H1 (cell line): ENCODE measurements at regions not wholly inside any gene's neighbourhood (a gene's known extent, or its start where the extent isn't known, plus 50 kb on each side); places are given as distances from the start of the nearest gene placed in this dataset.

Experiments used
- CTCF ChIA-PET: fragments of 300-600 bp; sonication (Branson Sonifier 250); formaldehyde crosslinking; loops from one replicate; lab custom pipeline; 2021; ENCODE audit not compliant: partially characterized antibody; lab: Charles Lee
- POLR2A ChIA-PET: fragments of 300-600 bp; sonication (Branson Sonifier 250); formaldehyde crosslinking; loops from one replicate; lab custom pipeline; 2021; ENCODE audit warnings: inconsistent platforms; ENCODE audit not compliant: partially characterized antibody; lab: Charles Lee
- DNase-seq, 2 experiments: peaks; one replicate each; pipeline versions ENCODE4 v3.0.0 to v3.0.0-alpha.2; 2010 to 2022; ENCODE audit warnings: low spot score in 2 of 2, low read depth in 1 of 2, mixed read lengths in 1 of 2
- FAIRE-seq: peaks from 2 replicates; lab custom pipeline; 2011; peaks lifted over from hg19 to GRCh38; lab: Jason Lieb, UNC
- H2AFZ ChIP-seq: 2 replicates; pipeline ENCODE4 v1.8.1; 2012; ENCODE audit warnings: low read length, inconsistent platforms
- H2AK5ac ChIP-seq: 2 replicates; pipeline ENCODE4 v1.6.1; 2013; ENCODE audit warnings: low read depth, low read length
- H2BK120ac ChIP-seq: replicated peaks from 2 replicates; pipeline ENCODE3; 2013; ENCODE audit warnings: low read depth, low read length, inconsistent platforms
- H2BK12ac ChIP-seq: 2 replicates; pipeline ENCODE4 v1.6.1; 2013; ENCODE audit warnings: low read depth, low read length
- H2BK15ac ChIP-seq: 2 replicates; pipeline ENCODE4 v1.6.1; 2013; ENCODE audit warnings: low read length
- H2BK20ac ChIP-seq: 2 replicates; pipeline ENCODE4 v1.6.1; 2013; ENCODE audit warnings: low read length
- H2BK5ac ChIP-seq: 2 replicates; pipeline ENCODE4 v1.6.1; 2013; ENCODE audit warnings: low read depth, low read length
- H3K14ac ChIP-seq: 2 replicates; pipeline ENCODE4 v1.6.1; 2013; ENCODE audit warnings: inconsistent platforms; ENCODE audit not compliant: insufficient read length
- H3K18ac ChIP-seq: 2 replicates; pipeline ENCODE4 v1.6.1; 2013; ENCODE audit warnings: low read length; ENCODE audit errors: extremely low read depth
- H3K23ac ChIP-seq: 2 replicates; pipeline ENCODE4 v1.6.1; 2013; ENCODE audit warnings: inconsistent platforms; ENCODE audit not compliant: insufficient read length
- H3K23me2 ChIP-seq: 2 replicates; pipeline ENCODE4 v1.6.1; 2013; ENCODE audit warnings: low read depth, low read length
- H3K27ac ChIP-seq: 2 replicates; pipeline ENCODE4 v1.6.1; 2011; ENCODE audit warnings: low read depth, low read length, inconsistent platforms
- H3K27me3 ChIP-seq, 4 experiments: replicated peaks in 1 of 4; 1 replicate in 1 of 4; 2 replicates in 3 of 4; pipeline versions ENCODE4 v1.6.1 to v1.8.1; 2011 to 2013; ENCODE audit warnings: low read length in 3 of 4, mild to moderate bottlenecking in 3 of 4, inconsistent platforms in 2 of 4, mixed read lengths in 2 of 4, moderate library complexity in 1 of 4; ENCODE audit not compliant: control insufficient read depth in 3 of 4, insufficient read depth in 3 of 4; ENCODE audit errors: extremely low read depth in 1 of 4
- H3K36me3 ChIP-seq, 4 experiments: 2 replicates each; pipeline versions ENCODE4 v1.6.1 to v1.8.1; 2011 to 2013; ENCODE audit warnings: mild to moderate bottlenecking in 4 of 4, low read length in 3 of 4, moderate library complexity in 2 of 4, control low read depth in 1 of 4, inconsistent platforms in 1 of 4; ENCODE audit not compliant: insufficient read depth in 4 of 4, control insufficient read depth in 2 of 4
- H3K4ac ChIP-seq: replicated peaks from 2 replicates; pipeline ENCODE3; 2013; ENCODE audit warnings: low read length, low read depth, mixed read lengths, inconsistent platforms; ENCODE audit not compliant: insufficient read length
- H3K4me1 ChIP-seq, 4 experiments: replicated peaks in 1 of 4; 1 replicate in 1 of 4; 2 replicates in 3 of 4; pipeline versions ENCODE4 v1.6.1 to v1.8.1; 2011 to 2013; ENCODE audit warnings: low read length in 3 of 4, inconsistent platforms in 2 of 4, mixed read lengths in 1 of 4; ENCODE audit not compliant: insufficient read depth in 4 of 4, control insufficient read depth in 3 of 4
- H3K4me2 ChIP-seq, 2 experiments: 2 replicates each; pipeline versions ENCODE4 v1.6.1 to v1.8.1; 2011 to 2013; ENCODE audit warnings: low read depth in 2 of 2, low read length in 2 of 2, control low read depth in 1 of 2, inconsistent platforms in 1 of 2, mild to moderate bottlenecking in 1 of 2; ENCODE audit not compliant: insufficient read depth in 1 of 2
- H3K4me3 ChIP-seq, 4 experiments: fragments of 200-600, 300-600 bp in 1 of 4; sonication (generic), shearing (Covaris generic), sonication (Bioruptor Twin) in 1 of 4; 2 replicates each; pipeline versions ENCODE4 v1.5.1 to v1.8.1; 2011 to 2016; ENCODE audit warnings: low read length in 4 of 4, low read depth in 3 of 4, control low read depth in 2 of 4, inconsistent platforms in 2 of 4, mild to moderate bottlenecking in 2 of 4, mixed read lengths in 1 of 4, moderate library complexity in 1 of 4; ENCODE audit not compliant: insufficient read depth in 2 of 4; ENCODE audit errors: extremely low read depth in 1 of 4
- H3K56ac ChIP-seq: replicated peaks from 2 replicates; pipeline ENCODE3; 2013; ENCODE audit warnings: low read depth, mild to moderate bottlenecking, mixed read lengths, low read length, inconsistent platforms; ENCODE audit not compliant: insufficient read length
- H3K79me1 ChIP-seq: 2 replicates; pipeline ENCODE4 v1.6.1; 2013; ENCODE audit warnings: low read depth, low read length, control low read depth
- H3K79me2 ChIP-seq, 2 experiments: 2 replicates each; pipeline versions ENCODE4 v1.6.1 to v1.8.1; 2012 to 2013; ENCODE audit warnings: low read length in 2 of 2, mild to moderate bottlenecking in 2 of 2, inconsistent platforms in 1 of 2; ENCODE audit not compliant: insufficient read depth in 2 of 2, control insufficient read depth in 1 of 2
- H3K9ac ChIP-seq, 4 experiments: replicated peaks in 1 of 4; 1 replicate in 1 of 4; 2 replicates in 3 of 4; pipeline versions ENCODE4 v1.6.1 to v1.8.1; 2011 to 2013; ENCODE audit warnings: low read depth in 3 of 4, low read length in 3 of 4, control low read depth in 2 of 4, mild to moderate bottlenecking in 2 of 4, moderate library complexity in 2 of 4, inconsistent platforms in 1 of 4; ENCODE audit errors: extremely low read depth in 1 of 4
- H3K9me3 ChIP-seq, 2 experiments: 2 replicates each; pipeline versions ENCODE4 v1.6.1 to v1.8.1; 2012 to 2013; ENCODE audit warnings: mild to moderate bottlenecking in 2 of 2, moderate library complexity in 2 of 2, control low read depth in 1 of 2, inconsistent platforms in 1 of 2, low read depth in 1 of 2, low read length in 1 of 2, mixed read lengths in 1 of 2; ENCODE audit not compliant: insufficient read depth in 2 of 2
- H4K20me1 ChIP-seq, 2 experiments: replicated peaks in 1 of 2; 2 replicates each; pipeline versions ENCODE3 to v1.8.1; 2011 to 2013; ENCODE audit warnings: inconsistent platforms in 2 of 2, low read length in 2 of 2, mild to moderate bottlenecking in 1 of 2; ENCODE audit not compliant: insufficient read depth in 2 of 2, control insufficient read depth in 1 of 2
- H4K5ac ChIP-seq: 2 replicates; pipeline ENCODE4 v1.6.1; 2013; ENCODE audit warnings: low read length, low read depth, mixed read lengths, inconsistent platforms; ENCODE audit not compliant: insufficient read length
- H4K8ac ChIP-seq: 2 replicates; pipeline ENCODE4 v1.8.0; 2013; ENCODE audit warnings: mild to moderate bottlenecking, moderate library complexity, low read length, inconsistent platforms; ENCODE audit not compliant: insufficient read depth; ENCODE audit errors: extremely low read depth
- H4K91ac ChIP-seq: replicated peaks from 2 replicates; pipeline ENCODE3; 2013; ENCODE audit warnings: low read length, mixed read lengths, inconsistent platforms; ENCODE audit not compliant: insufficient read length
- MAFK ChIP-seq: IDR thresholded peaks from 2 replicates; pipeline ENCODE4 v1.6.1; 2012; ENCODE audit warnings: low read depth, mild to moderate bottlenecking, improper control_type of control experiment, low read length
- TF ChIP-seq, protein P1 (sequence below): fragments of 300-600 bp; sonication (generic); IDR thresholded peaks from 2 replicates; pipeline ENCODE4 v1.7.1; 2012; ENCODE audit warnings: low read length, moderate library complexity, mild to moderate bottlenecking, inconsistent platforms; ENCODE audit not compliant: insufficient replicate concordance

DNA sequence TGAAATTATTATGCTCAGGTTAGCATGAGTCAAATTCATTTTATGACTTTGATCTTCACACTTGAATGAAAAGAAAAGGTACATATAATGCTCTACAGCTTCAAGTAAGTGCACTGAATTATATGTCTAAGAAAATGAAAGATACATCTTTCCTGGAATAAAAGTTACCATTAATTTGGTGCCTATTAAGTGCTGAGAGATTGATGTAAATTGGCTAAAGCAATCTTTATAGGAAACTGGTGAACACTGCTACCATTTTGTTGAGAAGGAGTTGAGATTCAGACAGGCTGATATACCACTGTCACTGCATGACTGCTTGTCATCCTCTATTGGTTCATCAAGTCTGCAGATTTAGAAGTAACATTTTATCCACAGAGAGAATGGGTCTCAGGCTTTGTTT lies 416.8 kb upstream of the SPRY2 start:
- Histone ChIP-seq H3K4ac (no peak overlapping the region), H3K9ac (no peak overlapping the region), H3K23me2 (no peaks in the 10 kb centered on the region), H3K4me3 (no peak overlapping the region), H2BK120ac (no peak overlapping the region), H2BK20ac (no peak overlapping the region), H3K79me2 (no peaks in the 10 kb centered on the region), H3K79me1 (no peaks in the 10 kb centered on the region), H3K4me2 (no peak overlapping the region), H2BK12ac (no peak overlapping the region), H2AK5ac (no peak overlapping the region), H4K91ac (no peak overlapping the region), H3K56ac (no peak overlapping the region), H2BK15ac (no peak overlapping the region), H2BK5ac (no peak overlapping the region), H3K27me3 (no peaks in the 10 kb centered on the region), H4K5ac (no peak overlapping the region), H3K14ac (no peak overlapping the region), H4K8ac (no peak overlapping the region), H2AFZ (no peak overlapping the region), H3K27ac (no peak overlapping the region), H3K23ac (no peak overlapping the region), H3K18ac (no peak overlapping the region), H4K20me1 (no peaks in the 10 kb centered on the region), H3K9me3 (no peaks in the 10 kb centered on the region), H3K36me3 (no peaks in the 10 kb centered on the region), H3K4me1 (no peaks in the 10 kb centered on the region)
- DNase-seq (no peak), FAIRE-seq (no peak)
- ChIA-PET POLR2A (no interaction called here), CTCF (interaction anchor here (1.5 kb wide), 1 partner anchor 14 kb away, joined by 5 read pairs; no protein-coding TSS in a partner anchor)
- TF ChIP-seq, protein P1, sequence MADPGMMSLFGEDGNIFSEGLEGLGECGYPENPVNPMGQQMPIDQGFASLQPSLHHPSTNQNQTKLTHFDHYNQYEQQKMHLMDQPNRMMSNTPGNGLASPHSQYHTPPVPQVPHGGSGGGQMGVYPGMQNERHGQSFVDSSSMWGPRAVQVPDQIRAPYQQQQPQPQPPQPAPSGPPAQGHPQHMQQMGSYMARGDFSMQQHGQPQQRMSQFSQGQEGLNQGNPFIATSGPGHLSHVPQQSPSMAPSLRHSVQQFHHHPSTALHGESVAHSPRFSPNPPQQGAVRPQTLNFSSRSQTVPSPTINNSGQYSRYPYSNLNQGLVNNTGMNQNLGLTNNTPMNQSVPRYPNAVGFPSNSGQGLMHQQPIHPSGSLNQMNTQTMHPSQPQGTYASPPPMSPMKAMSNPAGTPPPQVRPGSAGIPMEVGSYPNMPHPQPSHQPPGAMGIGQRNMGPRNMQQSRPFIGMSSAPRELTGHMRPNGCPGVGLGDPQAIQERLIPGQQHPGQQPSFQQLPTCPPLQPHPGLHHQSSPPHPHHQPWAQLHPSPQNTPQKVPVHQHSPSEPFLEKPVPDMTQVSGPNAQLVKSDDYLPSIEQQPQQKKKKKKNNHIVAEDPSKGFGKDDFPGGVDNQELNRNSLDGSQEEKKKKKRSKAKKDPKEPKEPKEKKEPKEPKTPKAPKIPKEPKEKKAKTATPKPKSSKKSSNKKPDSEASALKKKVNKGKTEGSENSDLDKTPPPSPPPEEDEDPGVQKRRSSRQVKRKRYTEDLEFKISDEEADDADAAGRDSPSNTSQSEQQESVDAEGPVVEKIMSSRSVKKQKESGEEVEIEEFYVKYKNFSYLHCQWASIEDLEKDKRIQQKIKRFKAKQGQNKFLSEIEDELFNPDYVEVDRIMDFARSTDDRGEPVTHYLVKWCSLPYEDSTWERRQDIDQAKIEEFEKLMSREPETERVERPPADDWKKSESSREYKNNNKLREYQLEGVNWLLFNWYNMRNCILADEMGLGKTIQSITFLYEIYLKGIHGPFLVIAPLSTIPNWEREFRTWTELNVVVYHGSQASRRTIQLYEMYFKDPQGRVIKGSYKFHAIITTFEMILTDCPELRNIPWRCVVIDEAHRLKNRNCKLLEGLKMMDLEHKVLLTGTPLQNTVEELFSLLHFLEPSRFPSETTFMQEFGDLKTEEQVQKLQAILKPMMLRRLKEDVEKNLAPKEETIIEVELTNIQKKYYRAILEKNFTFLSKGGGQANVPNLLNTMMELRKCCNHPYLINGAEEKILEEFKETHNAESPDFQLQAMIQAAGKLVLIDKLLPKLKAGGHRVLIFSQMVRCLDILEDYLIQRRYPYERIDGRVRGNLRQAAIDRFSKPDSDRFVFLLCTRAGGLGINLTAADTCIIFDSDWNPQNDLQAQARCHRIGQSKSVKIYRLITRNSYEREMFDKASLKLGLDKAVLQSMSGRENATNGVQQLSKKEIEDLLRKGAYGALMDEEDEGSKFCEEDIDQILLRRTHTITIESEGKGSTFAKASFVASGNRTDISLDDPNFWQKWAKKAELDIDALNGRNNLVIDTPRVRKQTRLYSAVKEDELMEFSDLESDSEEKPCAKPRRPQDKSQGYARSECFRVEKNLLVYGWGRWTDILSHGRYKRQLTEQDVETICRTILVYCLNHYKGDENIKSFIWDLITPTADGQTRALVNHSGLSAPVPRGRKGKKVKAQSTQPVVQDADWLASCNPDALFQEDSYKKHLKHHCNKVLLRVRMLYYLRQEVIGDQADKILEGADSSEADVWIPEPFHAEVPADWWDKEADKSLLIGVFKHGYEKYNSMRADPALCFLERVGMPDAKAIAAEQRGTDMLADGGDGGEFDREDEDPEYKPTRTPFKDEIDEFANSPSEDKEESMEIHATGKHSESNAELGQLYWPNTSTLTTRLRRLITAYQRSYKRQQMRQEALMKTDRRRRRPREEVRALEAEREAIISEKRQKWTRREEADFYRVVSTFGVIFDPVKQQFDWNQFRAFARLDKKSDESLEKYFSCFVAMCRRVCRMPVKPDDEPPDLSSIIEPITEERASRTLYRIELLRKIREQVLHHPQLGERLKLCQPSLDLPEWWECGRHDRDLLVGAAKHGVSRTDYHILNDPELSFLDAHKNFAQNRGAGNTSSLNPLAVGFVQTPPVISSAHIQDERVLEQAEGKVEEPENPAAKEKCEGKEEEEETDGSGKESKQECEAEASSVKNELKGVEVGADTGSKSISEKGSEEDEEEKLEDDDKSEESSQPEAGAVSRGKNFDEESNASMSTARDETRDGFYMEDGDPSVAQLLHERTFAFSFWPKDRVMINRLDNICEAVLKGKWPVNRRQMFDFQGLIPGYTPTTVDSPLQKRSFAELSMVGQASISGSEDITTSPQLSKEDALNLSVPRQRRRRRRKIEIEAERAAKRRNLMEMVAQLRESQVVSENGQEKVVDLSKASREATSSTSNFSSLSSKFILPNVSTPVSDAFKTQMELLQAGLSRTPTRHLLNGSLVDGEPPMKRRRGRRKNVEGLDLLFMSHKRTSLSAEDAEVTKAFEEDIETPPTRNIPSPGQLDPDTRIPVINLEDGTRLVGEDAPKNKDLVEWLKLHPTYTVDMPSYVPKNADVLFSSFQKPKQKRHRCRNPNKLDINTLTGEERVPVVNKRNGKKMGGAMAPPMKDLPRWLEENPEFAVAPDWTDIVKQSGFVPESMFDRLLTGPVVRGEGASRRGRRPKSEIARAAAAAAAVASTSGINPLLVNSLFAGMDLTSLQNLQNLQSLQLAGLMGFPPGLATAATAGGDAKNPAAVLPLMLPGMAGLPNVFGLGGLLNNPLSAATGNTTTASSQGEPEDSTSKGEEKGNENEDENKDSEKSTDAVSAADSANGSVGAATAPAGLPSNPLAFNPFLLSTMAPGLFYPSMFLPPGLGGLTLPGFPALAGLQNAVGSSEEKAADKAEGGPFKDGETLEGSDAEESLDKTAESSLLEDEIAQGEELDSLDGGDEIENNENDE, result no peak
- TF ChIP-seq MAFK, result no peak
